ENCODE measurements at regions not wholly inside any gene's neighbourhood (a gene's known extent, or its start where the extent isn't known, plus 50 kb on each side); places are given as distances from the start of the nearest gene placed in this dataset.

- Histone ChIP-seq H3K27ac (no peak overlapping the region), H3K36me3 (ENCODE audit: control insufficient read depth, insufficient read depth, low read length) (no peaks in the 10 kb centered on the region)
- TF ChIP-seq CTCF (IDR thresholded peaks at IDR 0.05) = no peak
Measured at GRCh38 chr13:34412295-34412694, 529.8 kb upstream of the NBEA start.

GRCh38 chr13:34412817-34413375 is 529.2 kb upstream of the NBEA start:
- Histone ChIP-seq H3K79me2 (no peaks in the 10 kb centered on the region), H3K4me2 (ENCODE audit: low read length) (no peak overlapping the region), H3K4me1 (no peaks in the 10 kb centered on the region), H2AFZ (no peak overlapping the region), H3K4me3 (ENCODE audit: low read depth, low read length) (no peak overlapping the region), H3K9me3 (ENCODE audit: control insufficient read depth, low read length) (no peaks in the 10 kb centered on the region), H3K36me3 (ENCODE audit: control insufficient read depth, insufficient read depth, low read length) (no peaks in the 10 kb centered on the region), H3K9ac (no peak overlapping the region), H3K27ac (no peak overlapping the region), H3K27me3 (ENCODE audit: control insufficient read depth, insufficient read depth, low read length) (no peaks in the 10 kb centered on the region)
- no peak for TF ChIP-seq CTCF (IDR thresholded peaks at IDR 0.05)

More at GRCh38 chr13:34412295-34412694, 529.8 kb upstream of the NBEA start:
- Histone ChIP-seq H3K9me3 (ENCODE audit: control insufficient read depth, low read length) (no peaks in the 10 kb centered on the region), H3K79me2 (no peaks in the 10 kb centered on the region), H3K4me2 (ENCODE audit: low read length) (no peak overlapping the region), H2AFZ (no peak overlapping the region), H3K9ac (no peak overlapping the region), H3K4me3 (ENCODE audit: low read depth, low read length) (no peak overlapping the region), H3K27me3 (ENCODE audit: control insufficient read depth, insufficient read depth, low read length) (no peaks in the 10 kb centered on the region), H3K4me1 (no peaks in the 10 kb centered on the region)

- Histone ChIP-seq H3K36me3 (ENCODE audit: control insufficient read depth, insufficient read depth, low read length) (no peaks in the 10 kb centered on the region), H3K27ac (no peak overlapping the region), H3K4me3 (ENCODE audit: low read depth, low read length) (no peak overlapping the region), H3K4me1 (no peaks in the 10 kb centered on the region), H3K9me3 (ENCODE audit: control insufficient read depth, low read length) (no peaks in the 10 kb centered on the region), H3K9ac (no peak overlapping the region), H2AFZ (no peak overlapping the region), H3K4me2 (ENCODE audit: low read length) (no peak overlapping the region), H3K27me3 (ENCODE audit: control insufficient read depth, insufficient read depth, low read length) (no peaks in the 10 kb centered on the region), H3K79me2 (no peaks in the 10 kb centered on the region)
- TF ChIP-seq CTCF (IDR thresholded peaks at IDR 0.05) = no peak
Measured at GRCh38 chr13:34413538-34414210, 528.4 kb upstream of the NBEA start.

DNA sequence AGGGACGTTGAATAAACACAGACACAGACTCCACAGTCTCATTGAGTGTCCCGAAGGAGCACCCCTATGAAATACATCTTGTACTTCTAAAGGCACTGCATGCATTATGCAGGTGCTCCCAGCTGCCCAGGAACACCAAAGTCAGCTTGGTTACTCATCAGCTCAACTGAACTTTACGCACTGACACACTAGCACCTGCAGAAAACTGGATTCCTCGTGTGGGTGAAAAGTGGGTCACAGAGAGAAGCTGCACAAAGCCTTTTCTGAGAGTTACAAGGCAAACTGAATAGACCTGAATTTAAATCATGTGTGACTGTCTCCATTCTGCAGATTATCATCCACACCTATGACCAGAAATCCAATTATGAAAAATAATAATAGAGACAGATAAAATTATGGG is 527.5 kb upstream of the NBEA start:
- H3K27ac ChIP-seq = no peak overlapping the region
- no peak overlapping the region for H3K4me2 ChIP-seq (ENCODE audit: low read length)
- H3K4me1 ChIP-seq = no peaks in the 10 kb centered on the region
- H3K4me3 ChIP-seq (ENCODE audit: low read depth, low read length) = no peak overlapping the region
- no peaks in the 10 kb centered on the region for H3K27me3 ChIP-seq (ENCODE audit: control insufficient read depth, insufficient read depth, low read length)
- H3K9ac ChIP-seq = no peak overlapping the region
- no peak overlapping the region for H2AFZ ChIP-seq
- no peak for TF ChIP-seq CTCF (IDR thresholded peaks at IDR 0.05)
- no peaks in the 10 kb centered on the region for H3K79me2 ChIP-seq
- H3K36me3 ChIP-seq (ENCODE audit: control insufficient read depth, insufficient read depth, low read length) = no peaks in the 10 kb centered on the region
- H3K9me3 ChIP-seq (ENCODE audit: control insufficient read depth, low read length) = no peaks in the 10 kb centered on the region

DNA sequence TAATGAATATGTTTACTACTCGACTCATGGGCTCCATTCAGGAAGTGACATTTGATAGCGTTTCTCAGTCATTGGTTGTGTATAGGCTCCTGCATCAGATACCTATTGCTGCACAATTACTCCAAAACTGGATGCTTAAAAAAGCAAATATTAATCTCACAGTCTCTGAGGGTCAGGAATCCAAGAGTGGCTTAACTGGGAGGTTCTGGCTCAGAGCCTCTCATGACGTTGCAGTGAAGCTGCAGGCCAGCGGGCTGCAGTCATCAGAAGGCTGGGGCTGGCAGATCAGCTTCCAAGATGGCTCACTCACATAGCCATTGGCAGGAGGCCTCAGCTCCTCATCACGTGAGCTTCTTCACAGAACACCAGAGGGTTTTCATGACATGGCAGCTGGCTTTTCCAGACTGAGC is 525.1 kb upstream of the NBEA start:
- Histone ChIP-seq H3K27ac (no peak overlapping the region), H3K4me1 (no peaks in the 10 kb centered on the region), H3K27me3 (ENCODE audit: control insufficient read depth, insufficient read depth, low read length) (no peaks in the 10 kb centered on the region), H3K9ac (no peak overlapping the region), H3K9me3 (ENCODE audit: control insufficient read depth, low read length) (no peaks in the 10 kb centered on the region), H3K36me3 (ENCODE audit: control insufficient read depth, insufficient read depth, low read length) (no peaks in the 10 kb centered on the region), H3K4me2 (ENCODE audit: low read length) (no peak overlapping the region), H3K79me2 (no peaks in the 10 kb centered on the region), H2AFZ (no peak overlapping the region), H3K4me3 (ENCODE audit: low read depth, low read length) (no peak overlapping the region)
- TF ChIP-seq CTCF (IDR thresholded peaks at IDR 0.05) = no peak
